LNCAP (cell line): ENCODE measurements at regions not wholly inside any gene's neighbourhood (a gene's known extent, or its start where the extent isn't known, plus 50 kb on each side); places are given as distances from the start of the nearest gene placed in this dataset.

Experiments
- CTCF ChIP-seq: fragments of 450-650 bp; IDR thresholded peaks from 2 replicates; pipeline ENCODE4 v1.5.1; 2017; ENCODE audit warnings: mild to moderate bottlenecking

- no peak for TF ChIP-seq CTCF
These were observed 362.7 kb upstream of the DDI1 start for GRCh38 chr11:103673773-103674172.

GRCh38 chr11:103676413-103676812 lies 360.0 kb upstream of the DDI1 start:
- TF ChIP-seq CTCF = no peak

GRCh38 chr11:103680826-103681225 lies 355.6 kb upstream of the DDI1 start:
- TF ChIP-seq CTCF = no peak

- TF ChIP-seq CTCF = no peak
These were observed 354.6 kb upstream of the DDI1 start for GRCh38 chr11:103681855-103682254.

GRCh38 chr11:103682318-103683184 lies 353.9 kb upstream of the DDI1 start:
- peak; percentile 79 for TF ChIP-seq CTCF

- no peak for TF ChIP-seq CTCF
These were observed 352.9 kb upstream of the DDI1 start for GRCh38 chr11:103683576-103683975.

GRCh38 chr11:103688924-103689323 lies 347.5 kb upstream of the DDI1 start:
- TF ChIP-seq CTCF = no peak
